Activated T-helper 17 cell treated with anti-CD3 and anti-CD28 coated beads, Interleukin-2, amount 50 U/mL, for 72 hours (primary cell): ENCODE measurements at regions not wholly inside any gene's neighbourhood (a gene's known extent, or its start where the extent isn't known, plus 50 kb on each side); places are given as distances from the start of the nearest gene placed in this dataset.
"Not testable (repeated sequence)": the region's sequence is repeated elsewhere in the genome, so short reads cannot be mapped to it uniquely, and the experiment has no call there.

Source experiments
- ATAC-seq: fragments of 150-1000 bp; cut with Tn5 transposase; replicated peaks from 2 replicates; pipeline ENCODE4 v1.10.0; 2021; ENCODE audit warnings: mild to moderate bottlenecking, moderate library complexity
- H3K27ac Mint-ChIP-seq: one replicate; pipeline ENCODE4 v1.8.0; 2022; ENCODE audit warnings: mixed read lengths
- H3K27me3 Mint-ChIP-seq: one replicate; pipeline ENCODE4 v1.8.0; 2022; ENCODE audit warnings: mixed read lengths
- H3K36me3 Mint-ChIP-seq: one replicate; pipeline ENCODE4 v1.8.0; 2022; ENCODE audit warnings: low read depth, mild to moderate bottlenecking, mixed read lengths
- H3K4me1 Mint-ChIP-seq: one replicate; pipeline ENCODE4 v1.8.0; 2022; ENCODE audit warnings: mixed read lengths
- H3K4me3 Mint-ChIP-seq: one replicate; pipeline ENCODE4 v1.8.0; 2022; ENCODE audit warnings: mild to moderate bottlenecking, mixed read lengths
- H3K9me3 Mint-ChIP-seq: one replicate; pipeline ENCODE4 v1.8.0; 2022; ENCODE audit warnings: mixed read lengths

GRCh38 chr5:72596956-72597355 is 89.7 kb upstream of the ZNF366 start:
- peaks cover 3% of the 10 kb centered on the region for H3K27me3 Mint-ChIP-seq
- no peak overlapping the region for H3K27ac Mint-ChIP-seq
- ATAC-seq, result no peak
- no peaks in the 10 kb centered on the region for H3K36me3 Mint-ChIP-seq
- peaks cover 4% of the 10 kb centered on the region for H3K4me1 Mint-ChIP-seq
- H3K4me3 Mint-ChIP-seq, result no peak overlapping the region
- no peaks in the 10 kb centered on the region for H3K9me3 Mint-ChIP-seq

DNA sequence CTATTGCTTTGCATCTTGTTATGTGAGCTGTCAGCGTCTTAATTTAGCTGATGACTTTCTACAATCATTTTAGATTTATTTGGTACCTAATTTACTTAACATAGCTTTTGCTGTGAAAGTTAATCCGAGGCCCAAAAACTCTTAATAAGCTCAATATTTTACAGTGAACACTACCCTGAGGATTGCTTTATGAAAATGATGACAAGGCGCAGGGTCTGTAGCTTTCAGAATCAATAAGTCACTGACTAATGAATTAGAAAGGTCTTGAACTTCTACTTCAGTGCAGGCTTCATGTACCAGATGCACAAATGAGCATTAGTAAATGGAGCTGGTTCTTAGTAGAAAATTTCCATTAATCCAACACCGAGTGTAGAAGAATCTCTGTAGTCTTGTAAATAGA is 81.4 kb upstream of the ZNF366 start:
- no peak for ATAC-seq
- no peak overlapping the region for H3K27ac Mint-ChIP-seq

DNA sequence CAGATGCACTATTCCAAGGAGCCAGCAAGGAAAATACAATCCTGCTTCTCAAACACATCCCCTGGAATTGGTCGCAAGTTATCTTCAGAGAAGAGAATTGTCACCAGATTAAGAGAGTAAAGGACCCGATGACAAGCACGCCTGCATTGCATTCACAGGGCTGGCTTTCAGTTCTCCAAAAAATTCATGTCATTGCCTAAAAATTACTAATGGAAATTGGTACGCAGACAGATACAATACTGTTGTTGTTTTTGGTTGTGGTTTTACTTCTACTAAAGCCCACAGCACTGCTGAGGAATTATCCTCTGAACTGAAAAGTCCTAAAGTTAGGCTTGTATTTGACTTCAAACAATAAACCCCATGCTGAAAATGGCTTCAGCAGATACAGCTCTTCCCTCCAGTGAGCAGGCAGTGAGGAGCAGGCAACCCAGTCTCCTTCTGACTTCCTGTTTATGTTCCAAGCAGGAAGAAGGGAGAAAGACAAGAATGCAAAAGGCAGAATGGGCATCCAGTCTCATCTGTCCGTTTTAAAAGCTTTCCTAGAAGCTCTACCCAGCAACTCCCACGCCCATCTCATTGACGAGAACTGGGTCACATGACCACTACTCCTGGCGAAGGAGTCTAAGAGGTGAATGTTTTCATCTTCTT is 80.6 kb upstream of the ZNF366 start:
- no peaks in the 10 kb centered on the region for H3K36me3 Mint-ChIP-seq
- no peak overlapping the region for H3K27ac Mint-ChIP-seq
- peaks cover under 1% of the 10 kb centered on the region for H3K9me3 Mint-ChIP-seq
- no peak overlapping the region for H3K4me3 Mint-ChIP-seq
- no peak for ATAC-seq
- H3K4me1 Mint-ChIP-seq, result peaks cover 5% of the 10 kb centered on the region
- H3K27me3 Mint-ChIP-seq, result peaks cover 13% of the 10 kb centered on the region

More for the DNA sequence above, 81.4 kb upstream of the ZNF366 start:
- Mint-ChIP-seq H3K9me3 (no peaks in the 10 kb centered on the region), H3K4me1 (peaks cover 5% of the 10 kb centered on the region), H3K36me3 (no peaks in the 10 kb centered on the region), H3K27me3 (peaks cover 13% of the 10 kb centered on the region), H3K4me3 (no peak overlapping the region)

GRCh38 chr5:72586788-72587530 is 79.7 kb upstream of the ZNF366 start:
- Mint-ChIP-seq H3K4me1 (peaks cover 5% of the 10 kb centered on the region), H3K27ac (no peak overlapping the region), H3K27me3 (peaks cover 10% of the 10 kb centered on the region), H3K36me3 (no peaks in the 10 kb centered on the region), H3K9me3 (peaks cover 3% of the 10 kb centered on the region), H3K4me3 (no peak overlapping the region)
- ATAC-seq, result no peak

DNA sequence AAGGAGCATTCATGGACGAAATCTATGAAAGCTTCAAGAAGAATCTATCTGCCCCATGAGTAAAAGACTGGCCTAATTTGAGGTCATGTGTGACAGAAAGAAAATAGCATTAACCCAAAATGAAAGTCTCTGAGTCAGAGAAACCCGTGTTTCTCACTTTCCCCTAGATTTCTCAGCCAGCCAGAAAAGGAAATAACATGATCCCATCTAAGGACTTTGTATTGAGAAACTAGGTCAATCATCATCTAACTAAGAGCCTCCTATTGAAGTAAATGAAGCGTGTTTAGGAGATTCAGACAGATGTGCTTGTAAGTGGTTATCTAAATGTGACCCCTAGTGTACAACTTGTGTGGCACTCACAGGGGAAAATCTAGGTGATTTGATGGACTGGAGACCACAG is 77.3 kb upstream of the ZNF366 start:
- Mint-ChIP-seq H3K36me3 (no peaks in the 10 kb centered on the region), H3K9me3 (peaks cover 3% of the 10 kb centered on the region), H3K4me3 (no peak overlapping the region), H3K27me3 (peaks cover 4% of the 10 kb centered on the region), H3K27ac (no peak overlapping the region), H3K4me1 (peaks cover 5% of the 10 kb centered on the region)
- ATAC-seq, result peak; percentile 92

DNA sequence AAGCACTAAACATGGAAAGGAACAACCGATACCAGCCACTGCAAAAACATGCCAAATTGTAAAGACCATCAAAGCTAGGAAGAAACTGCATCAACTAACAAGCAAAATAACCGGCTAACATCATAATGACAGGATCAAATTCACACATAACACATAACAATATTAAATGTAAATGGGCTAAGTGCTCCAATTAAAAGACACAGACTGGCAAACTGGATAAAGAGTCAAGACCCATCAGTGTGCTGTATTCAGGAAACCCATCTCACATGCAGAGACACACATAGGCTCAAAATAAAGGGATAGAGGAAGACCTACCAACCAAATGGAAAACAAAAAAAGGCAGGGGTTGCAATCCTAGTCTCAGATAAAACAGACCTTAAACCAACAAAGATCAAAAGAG is 72.1 kb upstream of the ZNF366 start:
- H3K9me3 Mint-ChIP-seq, result peaks cover 11% of the 10 kb centered on the region
- H3K4me1 Mint-ChIP-seq, H3K27ac Mint-ChIP-seq, H3K4me3 Mint-ChIP-seq, H3K36me3 Mint-ChIP-seq, ATAC-seq: not testable (repeated sequence)
- peaks cover 13% of the 10 kb centered on the region for H3K27me3 Mint-ChIP-seq

DNA sequence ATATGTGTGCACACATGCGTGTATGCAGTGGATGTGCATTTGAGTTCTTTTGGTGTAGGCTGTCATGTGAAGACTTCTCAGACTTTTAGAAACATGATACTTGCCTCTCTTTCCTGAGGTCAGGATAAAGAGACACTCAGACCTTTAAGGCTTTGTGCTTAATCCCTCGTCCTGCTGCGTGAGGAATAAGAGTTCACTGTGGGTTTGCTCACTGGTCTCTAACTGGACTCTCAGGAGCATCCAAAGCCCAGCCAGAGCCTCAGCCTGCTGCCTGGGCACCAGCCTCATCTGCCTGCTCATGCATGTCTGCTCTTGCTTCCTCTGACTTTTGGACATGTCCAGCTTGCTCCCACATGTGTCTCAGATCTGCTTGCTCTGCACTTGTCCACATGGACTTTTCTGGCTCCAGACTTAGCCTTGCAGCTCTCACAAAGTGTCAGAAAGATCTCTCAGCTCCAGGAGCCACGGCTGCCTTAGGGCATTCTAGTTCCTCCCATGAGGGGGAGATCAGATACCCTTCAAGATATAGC is 65.1 kb upstream of the ZNF366 start:
- Mint-ChIP-seq H3K4me3 (no peak overlapping the region), H3K9me3 (peaks cover 4% of the 10 kb centered on the region), H3K36me3 (no peaks in the 10 kb centered on the region), H3K27ac (no peak overlapping the region), H3K4me1 (no peaks in the 10 kb centered on the region), H3K27me3 (peaks cover 22% of the 10 kb centered on the region)
- no peak for ATAC-seq

DNA sequence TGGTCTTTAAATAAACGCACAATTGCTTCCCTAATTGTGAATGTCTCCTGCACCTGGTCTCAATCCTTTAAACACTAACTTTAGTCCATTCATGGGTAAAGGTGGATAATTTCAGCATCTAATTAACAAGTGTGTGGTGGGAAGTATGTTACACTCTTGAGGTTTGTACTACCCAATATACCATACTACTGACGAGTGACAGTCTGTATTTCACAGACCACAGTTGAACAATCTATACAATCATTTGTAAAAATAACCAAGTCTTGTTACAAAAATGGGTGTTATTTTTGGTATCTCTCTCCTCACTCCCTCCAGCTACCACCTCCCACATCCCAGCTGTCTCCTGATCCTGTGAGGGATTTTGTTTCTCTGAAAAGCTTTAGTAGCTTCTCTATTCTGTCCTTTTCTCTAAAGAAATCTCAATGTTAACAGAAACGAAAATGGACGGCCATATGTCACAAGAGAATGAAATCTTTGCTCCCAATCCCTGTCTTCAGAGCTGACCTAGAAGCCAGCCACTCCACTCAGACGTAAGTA is 62.3 kb upstream of the ZNF366 start:
- no peaks in the 10 kb centered on the region for H3K36me3 Mint-ChIP-seq
- no peak overlapping the region for H3K27ac Mint-ChIP-seq
- H3K4me3 Mint-ChIP-seq, result no peak overlapping the region
- no peak for ATAC-seq
- H3K27me3 Mint-ChIP-seq, result peaks cover 8% of the 10 kb centered on the region
- H3K4me1 Mint-ChIP-seq, result no peaks in the 10 kb centered on the region
- no peaks in the 10 kb centered on the region for H3K9me3 Mint-ChIP-seq

- Mint-ChIP-seq H3K27me3 (peaks cover 15% of the 10 kb centered on the region), H3K9me3 (no peaks in the 10 kb centered on the region), H3K4me1 (no peaks in the 10 kb centered on the region), H3K4me3 (no peak overlapping the region), H3K36me3 (no peaks in the 10 kb centered on the region), H3K27ac (no peak overlapping the region)
- no peak for ATAC-seq
Observed at GRCh38 chr5:72566746-72567145, 59.5 kb upstream of the ZNF366 start.

- H3K27ac Mint-ChIP-seq, result no peak overlapping the region
- no peaks in the 10 kb centered on the region for H3K36me3 Mint-ChIP-seq
- H3K9me3 Mint-ChIP-seq, result no peaks in the 10 kb centered on the region
- H3K4me1 Mint-ChIP-seq, result no peaks in the 10 kb centered on the region
- no peak overlapping the region for H3K4me3 Mint-ChIP-seq
- no peak for ATAC-seq
- peaks cover 20% of the 10 kb centered on the region for H3K27me3 Mint-ChIP-seq
Observed at GRCh38 chr5:72565513-72566289, 58.5 kb upstream of the ZNF366 start.

- no peaks in the 10 kb centered on the region for H3K4me1 Mint-ChIP-seq
- H3K9me3 Mint-ChIP-seq, result no peaks in the 10 kb centered on the region
- no peak overlapping the region for H3K4me3 Mint-ChIP-seq
Observed at GRCh38 chr5:72562717-72563116, 55.5 kb upstream of the ZNF366 start.

DNA sequence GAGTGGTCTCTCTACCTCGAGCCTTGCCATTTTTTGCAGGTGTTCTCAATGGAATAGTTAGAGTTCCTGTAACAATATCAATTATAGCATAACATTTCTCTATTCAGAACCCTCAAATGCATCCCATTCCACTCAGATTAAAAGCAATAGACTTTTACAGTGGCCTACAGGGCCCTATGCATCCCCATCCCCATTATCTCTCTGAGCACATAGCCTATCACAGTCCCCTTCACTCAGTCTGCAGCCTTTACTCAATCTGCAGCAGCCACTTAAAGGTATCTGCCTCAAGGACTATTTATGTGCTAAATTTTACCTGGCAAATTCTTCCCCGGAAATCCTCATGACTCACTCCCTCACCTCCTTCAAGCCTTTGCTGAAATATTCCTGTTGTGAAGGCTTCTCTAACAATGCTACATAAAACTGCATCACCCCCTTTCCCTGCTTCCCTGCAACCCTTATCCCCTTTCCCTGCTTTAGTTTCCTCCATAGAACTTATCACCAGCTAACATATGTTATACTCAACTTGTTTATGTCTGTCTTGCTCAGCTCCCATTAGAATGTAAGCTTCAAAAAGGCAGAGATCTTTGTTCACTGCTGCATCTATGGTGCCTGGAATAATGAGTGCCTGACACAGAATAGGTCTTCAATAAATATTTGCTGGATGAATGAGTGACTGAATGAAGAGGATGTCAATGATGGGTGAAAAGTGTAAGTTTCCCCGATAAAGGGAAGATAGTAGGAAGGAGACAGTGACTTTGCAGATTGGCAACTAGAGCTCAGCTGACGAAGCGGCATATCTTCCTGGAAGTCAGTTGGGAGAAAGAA is 54.1 kb upstream of the ZNF366 start:
- ATAC-seq, result no peak
- H3K4me3 Mint-ChIP-seq, result no peak overlapping the region
- H3K4me1 Mint-ChIP-seq, result peaks cover 4% of the 10 kb centered on the region
- H3K27ac Mint-ChIP-seq, result no peak overlapping the region
- H3K36me3 Mint-ChIP-seq, result no peaks in the 10 kb centered on the region
- H3K27me3 Mint-ChIP-seq, result peaks cover 22% of the 10 kb centered on the region
- no peaks in the 10 kb centered on the region for H3K9me3 Mint-ChIP-seq

More at GRCh38 chr5:72562717-72563116, 55.5 kb upstream of the ZNF366 start:
- H3K27ac Mint-ChIP-seq, result no peak overlapping the region
- no peaks in the 10 kb centered on the region for H3K36me3 Mint-ChIP-seq
- H3K27me3 Mint-ChIP-seq, result peaks cover 14% of the 10 kb centered on the region
- no peak for ATAC-seq

- Mint-ChIP-seq H3K27ac (no peak overlapping the region), H3K4me3 (no peak overlapping the region), H3K9me3 (no peaks in the 10 kb centered on the region), H3K27me3 (peaks cover 24% of the 10 kb centered on the region), H3K36me3 (no peaks in the 10 kb centered on the region), H3K4me1 (peaks cover 5% of the 10 kb centered on the region)
- no peak for ATAC-seq
Observed at GRCh38 chr5:72559866-72560766, 52.9 kb upstream of the ZNF366 start.
